Spleen (tissue), 7 donors: ENCODE measurements at regions not wholly inside any gene's neighbourhood (a gene's known extent, or its start where the extent isn't known, plus 50 kb on each side); places are given as distances from the start of the nearest gene placed in this dataset.

Source experiments
- POLR2AphosphoS5 ChIP-seq, 3 donors: sonication (generic); formaldehyde crosslinking; IDR thresholded peaks; one replicate each; pipeline ENCODE4 v1.5.1; 2017; ENCODE audit warnings: antibody characterized with exemption in 3 of 3
- TF ChIP-seq, protein P1 (sequence below), 11 experiments: fragments of 200-600 bp in 7 of 11; fragments of 450-650 bp in 4 of 11; sonication (generic) in 4 of 11; IDR thresholded peaks in 8 of 11; conservative IDR thresholded peaks in 3 of 11; 1 replicate in 7 of 11; 2 replicates in 4 of 11; pipeline versions ENCODE4 v1.4.0 to v1.8.0; 2016 to 2021; ENCODE audit warnings: antibody characterized with exemption in 11 of 11, inconsistent platforms in 4 of 11, mild to moderate bottlenecking in 1 of 11
- donor health status: DM: no; HTN: no; CAD: no; lungs with moderate emphysema.
- donor health status: DM: no; HTN: no; CAD: no.
- donor health status: DM: no; HTN: no; CAD: no.

DNA sequence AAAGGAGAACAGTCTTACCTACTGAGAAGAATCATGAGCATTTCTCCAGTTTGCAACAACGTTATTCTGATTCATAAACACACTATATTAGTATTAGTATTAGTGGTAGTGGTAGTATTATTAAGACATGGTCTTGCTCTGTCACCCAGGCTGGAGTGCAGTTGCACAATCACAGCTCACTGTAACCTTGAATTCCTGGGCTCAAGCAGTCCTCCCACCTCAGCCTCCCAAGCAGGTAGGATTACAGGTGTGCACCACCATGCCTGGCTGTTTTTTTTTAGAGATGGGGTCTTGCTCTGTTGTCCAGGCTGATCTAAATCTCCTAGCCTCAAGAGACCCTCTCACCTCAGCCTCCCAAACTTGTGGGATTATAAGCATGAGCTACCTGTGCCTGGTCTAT, 363.5 kb downstream of the SAMD5 start:
- TF ChIP-seq, protein P1, sequence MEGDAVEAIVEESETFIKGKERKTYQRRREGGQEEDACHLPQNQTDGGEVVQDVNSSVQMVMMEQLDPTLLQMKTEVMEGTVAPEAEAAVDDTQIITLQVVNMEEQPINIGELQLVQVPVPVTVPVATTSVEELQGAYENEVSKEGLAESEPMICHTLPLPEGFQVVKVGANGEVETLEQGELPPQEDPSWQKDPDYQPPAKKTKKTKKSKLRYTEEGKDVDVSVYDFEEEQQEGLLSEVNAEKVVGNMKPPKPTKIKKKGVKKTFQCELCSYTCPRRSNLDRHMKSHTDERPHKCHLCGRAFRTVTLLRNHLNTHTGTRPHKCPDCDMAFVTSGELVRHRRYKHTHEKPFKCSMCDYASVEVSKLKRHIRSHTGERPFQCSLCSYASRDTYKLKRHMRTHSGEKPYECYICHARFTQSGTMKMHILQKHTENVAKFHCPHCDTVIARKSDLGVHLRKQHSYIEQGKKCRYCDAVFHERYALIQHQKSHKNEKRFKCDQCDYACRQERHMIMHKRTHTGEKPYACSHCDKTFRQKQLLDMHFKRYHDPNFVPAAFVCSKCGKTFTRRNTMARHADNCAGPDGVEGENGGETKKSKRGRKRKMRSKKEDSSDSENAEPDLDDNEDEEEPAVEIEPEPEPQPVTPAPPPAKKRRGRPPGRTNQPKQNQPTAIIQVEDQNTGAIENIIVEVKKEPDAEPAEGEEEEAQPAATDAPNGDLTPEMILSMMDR (IDR thresholded peaks at IDR 0.05 in 8 of 11, conservative IDR thresholded peaks at IDR 0.05 in 3 of 11), result no peak
- no peak for TF ChIP-seq POLR2AphosphoS5 (IDR thresholded peaks at IDR 0.05)
